ENCODE measurements at regions not wholly inside any gene's neighbourhood (a gene's known extent, or its start where the extent isn't known, plus 50 kb on each side); places are given as distances from the start of the nearest gene placed in this dataset.

DNA sequence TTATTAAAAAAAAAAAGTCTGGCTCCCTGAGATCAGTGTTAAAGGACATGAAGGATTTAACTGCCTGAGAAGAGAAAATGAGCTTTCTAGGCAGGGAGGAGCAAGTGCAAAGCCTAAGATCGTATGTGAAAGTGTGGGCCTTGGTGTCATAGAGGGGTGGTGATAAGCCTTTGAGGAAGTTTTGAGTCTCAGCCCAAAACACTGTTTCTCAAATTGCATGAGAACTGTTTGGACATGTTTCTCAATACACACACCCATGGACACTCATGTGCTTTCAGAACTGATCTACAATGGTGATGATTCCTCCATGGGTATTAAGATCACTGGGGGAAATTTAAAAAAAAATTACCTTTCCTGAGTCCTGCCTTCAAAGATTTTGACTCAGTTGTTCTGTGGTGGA lies 336.7 kb upstream of the RND3 start:
- no peak overlapping the region for H3K4me3 Mint-ChIP-seq
- H3K4me1 Mint-ChIP-seq: peaks cover 3% of the 10 kb centered on the region
- no peaks in the 10 kb centered on the region for H3K27me3 Mint-ChIP-seq (ENCODE audit: low read depth)
- no peaks in the 10 kb centered on the region for H3K36me3 Mint-ChIP-seq
- TF ChIP-seq, protein P1, sequence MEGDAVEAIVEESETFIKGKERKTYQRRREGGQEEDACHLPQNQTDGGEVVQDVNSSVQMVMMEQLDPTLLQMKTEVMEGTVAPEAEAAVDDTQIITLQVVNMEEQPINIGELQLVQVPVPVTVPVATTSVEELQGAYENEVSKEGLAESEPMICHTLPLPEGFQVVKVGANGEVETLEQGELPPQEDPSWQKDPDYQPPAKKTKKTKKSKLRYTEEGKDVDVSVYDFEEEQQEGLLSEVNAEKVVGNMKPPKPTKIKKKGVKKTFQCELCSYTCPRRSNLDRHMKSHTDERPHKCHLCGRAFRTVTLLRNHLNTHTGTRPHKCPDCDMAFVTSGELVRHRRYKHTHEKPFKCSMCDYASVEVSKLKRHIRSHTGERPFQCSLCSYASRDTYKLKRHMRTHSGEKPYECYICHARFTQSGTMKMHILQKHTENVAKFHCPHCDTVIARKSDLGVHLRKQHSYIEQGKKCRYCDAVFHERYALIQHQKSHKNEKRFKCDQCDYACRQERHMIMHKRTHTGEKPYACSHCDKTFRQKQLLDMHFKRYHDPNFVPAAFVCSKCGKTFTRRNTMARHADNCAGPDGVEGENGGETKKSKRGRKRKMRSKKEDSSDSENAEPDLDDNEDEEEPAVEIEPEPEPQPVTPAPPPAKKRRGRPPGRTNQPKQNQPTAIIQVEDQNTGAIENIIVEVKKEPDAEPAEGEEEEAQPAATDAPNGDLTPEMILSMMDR (IDR thresholded peaks at IDR 0.05; ENCODE audit: unreplicated experiment): no peak
- H3K9me3 Mint-ChIP-seq: peaks cover 11% of the 10 kb centered on the region
- no peak for DNase-seq (ENCODE audit: low spot score in 2 of 2, unreplicated experiment in 2 of 2)
- no peak overlapping the region for H3K27ac Mint-ChIP-seq

DNA sequence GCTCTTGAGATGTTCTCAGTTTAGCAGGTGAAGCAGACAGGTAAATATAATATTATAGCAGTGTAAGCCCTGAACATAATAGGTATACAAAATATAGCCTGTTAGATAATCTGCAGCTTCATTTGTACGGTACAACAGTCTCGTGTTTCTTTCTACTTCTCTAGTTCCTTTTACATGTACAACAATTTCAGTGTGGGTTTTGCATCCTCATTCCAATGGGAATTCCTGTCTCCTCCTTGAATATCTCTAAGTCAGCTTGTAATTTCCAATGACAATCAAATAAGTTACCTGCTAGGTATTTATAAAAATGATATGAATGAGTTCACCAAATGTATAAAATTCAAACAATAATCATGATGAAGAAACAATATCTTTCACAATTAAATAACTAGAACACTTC lies 330.0 kb upstream of the RND3 start:
- Mint-ChIP-seq H3K9me3 (peaks cover 6% of the 10 kb centered on the region), H3K4me1 (no peaks in the 10 kb centered on the region), H3K27me3 (ENCODE audit: low read depth) (no peaks in the 10 kb centered on the region), H3K4me3 (no peak overlapping the region), H3K27ac (no peak overlapping the region), H3K36me3 (no peaks in the 10 kb centered on the region)
- DNase-seq (ENCODE audit: low spot score in 2 of 2, unreplicated experiment in 2 of 2): no peak
- TF ChIP-seq, protein P1 (IDR thresholded peaks at IDR 0.05; ENCODE audit: unreplicated experiment): no peak

DNA sequence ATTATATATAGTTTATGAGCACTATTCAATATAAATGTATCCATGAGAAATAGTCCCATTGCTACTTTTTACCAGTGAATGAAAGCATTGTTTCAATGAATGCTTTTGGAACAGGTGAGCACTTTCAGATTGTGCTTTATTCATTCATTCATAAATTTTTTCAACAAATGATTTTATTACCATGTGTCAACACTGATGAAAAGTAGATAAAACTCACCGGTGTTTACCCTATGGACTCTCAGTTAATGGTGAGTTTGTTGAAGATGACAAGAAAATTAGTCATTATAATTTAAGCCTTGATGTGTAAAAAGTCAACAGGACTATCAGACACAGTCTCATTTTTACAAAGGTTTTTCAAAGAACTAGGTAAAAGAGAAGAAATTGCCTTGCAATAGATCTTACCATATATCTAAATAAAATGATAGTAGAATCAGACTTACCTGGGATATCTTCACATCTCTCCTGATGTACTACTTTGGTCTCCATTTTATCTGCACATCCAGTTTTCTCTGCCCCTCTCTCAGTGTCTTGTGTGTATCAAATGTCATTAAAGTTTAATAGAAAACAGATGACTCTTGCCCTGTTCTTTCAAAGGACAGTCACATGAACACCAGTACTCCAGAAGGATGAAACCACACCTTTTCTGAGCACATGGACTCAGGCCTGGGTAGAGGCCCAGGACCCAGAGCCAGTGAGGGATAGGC lies 325.3 kb upstream of the RND3 start:
- no peak for DNase-seq (ENCODE audit: low spot score in 2 of 2, unreplicated experiment in 2 of 2)
- no peaks in the 10 kb centered on the region for H3K27me3 Mint-ChIP-seq (ENCODE audit: low read depth)
- no peak overlapping the region for H3K4me3 Mint-ChIP-seq
- peaks cover 14% of the 10 kb centered on the region for H3K4me1 Mint-ChIP-seq
- H3K27ac Mint-ChIP-seq: no peak overlapping the region
- H3K36me3 Mint-ChIP-seq: no peaks in the 10 kb centered on the region
- TF ChIP-seq, protein P1 (IDR thresholded peaks at IDR 0.05; ENCODE audit: unreplicated experiment): no peak
- H3K9me3 Mint-ChIP-seq: no peaks in the 10 kb centered on the region

DNA sequence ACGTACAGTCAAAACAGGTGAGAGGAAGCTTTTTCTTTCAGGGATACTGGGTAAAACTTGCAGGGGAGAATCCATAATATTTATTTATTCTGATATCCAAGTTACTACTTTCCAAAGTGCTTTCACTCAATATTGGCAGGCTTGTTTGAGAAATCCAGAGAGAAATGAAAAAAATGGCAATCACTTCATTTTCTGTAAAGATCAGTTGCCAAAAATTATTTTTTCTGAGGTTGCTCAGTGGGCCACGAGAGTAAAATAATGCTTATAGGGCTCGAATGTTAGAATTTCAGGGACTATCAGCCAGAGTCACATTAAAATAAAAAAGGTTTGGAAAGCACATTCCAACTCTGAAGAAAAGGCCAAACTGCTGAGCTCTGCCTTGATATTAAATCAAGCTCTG lies 324.6 kb upstream of the RND3 start:
- Mint-ChIP-seq H3K36me3 (no peaks in the 10 kb centered on the region), H3K27ac (no peak overlapping the region), H3K27me3 (ENCODE audit: low read depth) (no peaks in the 10 kb centered on the region), H3K4me3 (no peak overlapping the region), H3K9me3 (no peaks in the 10 kb centered on the region), H3K4me1 (peaks cover 14% of the 10 kb centered on the region)
- TF ChIP-seq, protein P1 (IDR thresholded peaks at IDR 0.05; ENCODE audit: unreplicated experiment): no peak
- DNase-seq (ENCODE audit: low spot score in 2 of 2, unreplicated experiment in 2 of 2): no peak

DNA sequence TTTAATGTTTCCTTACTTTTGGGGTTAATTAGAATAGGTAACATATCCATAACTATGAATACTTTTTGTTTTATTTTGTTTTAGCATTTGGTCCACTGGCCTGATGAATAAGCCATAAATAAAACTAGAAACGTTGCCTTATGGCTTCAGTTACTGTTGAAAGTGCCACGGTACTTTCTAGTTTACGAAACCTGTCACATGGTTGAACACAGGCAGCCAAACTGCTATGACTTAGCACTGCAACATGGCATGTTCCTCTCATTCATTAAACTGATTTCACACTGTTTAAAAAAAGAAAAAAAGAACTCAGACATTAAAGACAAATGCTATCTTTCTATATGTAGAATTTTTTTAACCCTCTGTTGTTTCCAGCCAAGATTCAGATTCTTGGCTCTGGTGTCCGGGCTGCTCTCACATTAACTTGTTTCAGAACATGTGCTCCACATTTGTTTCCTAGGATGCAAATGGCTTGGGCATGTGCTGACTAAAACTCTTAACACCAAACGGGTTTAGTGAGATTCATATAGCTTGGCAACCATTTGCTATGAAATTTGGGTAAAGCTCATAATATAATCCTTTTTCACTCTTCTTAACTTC lies 323.9 kb upstream of the RND3 start:
- Mint-ChIP-seq H3K27ac (no peak overlapping the region), H3K27me3 (ENCODE audit: low read depth) (no peaks in the 10 kb centered on the region), H3K36me3 (no peaks in the 10 kb centered on the region), H3K4me3 (no peak overlapping the region), H3K4me1 (peaks cover 20% of the 10 kb centered on the region), H3K9me3 (no peaks in the 10 kb centered on the region)
- DNase-seq (ENCODE audit: low spot score in 2 of 2, unreplicated experiment in 2 of 2): no peak
- TF ChIP-seq, protein P1 (IDR thresholded peaks at IDR 0.05; ENCODE audit: unreplicated experiment): no peak

Data from mesothelial cell of epicardium (in vitro differentiated cells).